ENCODE measurements at regions not wholly inside any gene's neighbourhood (a gene's known extent, or its start where the extent isn't known, plus 50 kb on each side); places are given as distances from the start of the nearest gene placed in this dataset.

DNA sequence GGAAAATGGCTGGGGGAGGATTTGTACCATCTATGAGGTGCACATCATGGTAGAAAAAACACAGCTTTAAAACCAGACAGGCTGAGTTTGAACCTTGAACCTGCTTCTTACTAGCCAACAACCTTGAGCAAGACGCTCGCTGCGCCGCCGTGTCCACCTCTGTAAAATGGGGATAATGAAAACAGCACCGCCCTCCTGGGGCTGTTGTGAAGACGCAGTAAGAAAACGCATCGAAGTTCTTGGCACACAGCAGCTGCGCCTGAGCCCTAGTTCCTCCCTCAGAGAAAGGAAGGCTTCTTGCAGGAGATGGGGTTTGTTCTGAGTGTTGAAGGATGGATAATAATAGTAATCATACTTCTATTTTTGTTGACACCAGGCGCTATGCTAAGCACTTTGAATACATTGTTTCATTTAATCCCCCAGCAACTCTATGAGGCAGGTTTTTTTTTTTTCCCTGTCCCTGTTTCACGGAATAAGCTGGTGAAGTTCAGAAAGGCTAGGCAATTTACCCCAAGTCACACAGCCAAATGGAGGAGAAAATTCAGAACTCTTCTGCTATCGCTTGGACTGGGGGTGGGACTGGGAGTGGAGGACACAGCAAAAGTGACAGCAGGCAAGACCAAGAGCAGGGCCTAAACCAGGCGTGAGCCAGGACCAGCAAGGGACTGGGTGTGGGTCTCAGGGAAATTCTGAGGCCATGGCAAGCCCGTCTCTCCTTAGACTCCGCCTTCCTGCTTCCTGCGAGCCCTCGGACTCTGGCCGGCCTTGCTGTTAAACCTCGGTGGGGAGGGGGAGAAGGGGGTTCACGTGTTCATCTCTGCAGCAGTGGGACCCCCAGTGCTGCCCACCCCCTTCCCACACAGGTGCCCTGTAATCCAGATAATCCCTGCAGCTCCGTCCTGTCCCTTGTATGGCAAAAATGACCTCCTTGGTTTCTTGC, 97.5 kb downstream of the LRRC74A start:
- no peak for TF ChIP-seq POLR2A (IDR thresholded peaks at IDR 0.05)
- TF ChIP-seq, protein P1, sequence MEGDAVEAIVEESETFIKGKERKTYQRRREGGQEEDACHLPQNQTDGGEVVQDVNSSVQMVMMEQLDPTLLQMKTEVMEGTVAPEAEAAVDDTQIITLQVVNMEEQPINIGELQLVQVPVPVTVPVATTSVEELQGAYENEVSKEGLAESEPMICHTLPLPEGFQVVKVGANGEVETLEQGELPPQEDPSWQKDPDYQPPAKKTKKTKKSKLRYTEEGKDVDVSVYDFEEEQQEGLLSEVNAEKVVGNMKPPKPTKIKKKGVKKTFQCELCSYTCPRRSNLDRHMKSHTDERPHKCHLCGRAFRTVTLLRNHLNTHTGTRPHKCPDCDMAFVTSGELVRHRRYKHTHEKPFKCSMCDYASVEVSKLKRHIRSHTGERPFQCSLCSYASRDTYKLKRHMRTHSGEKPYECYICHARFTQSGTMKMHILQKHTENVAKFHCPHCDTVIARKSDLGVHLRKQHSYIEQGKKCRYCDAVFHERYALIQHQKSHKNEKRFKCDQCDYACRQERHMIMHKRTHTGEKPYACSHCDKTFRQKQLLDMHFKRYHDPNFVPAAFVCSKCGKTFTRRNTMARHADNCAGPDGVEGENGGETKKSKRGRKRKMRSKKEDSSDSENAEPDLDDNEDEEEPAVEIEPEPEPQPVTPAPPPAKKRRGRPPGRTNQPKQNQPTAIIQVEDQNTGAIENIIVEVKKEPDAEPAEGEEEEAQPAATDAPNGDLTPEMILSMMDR (IDR thresholded peaks at IDR 0.05) = no peak

Data from vagina (tissue), 2 donors.